Astrocyte of the spinal cord (primary cell): ENCODE measurements at regions not wholly inside any gene's neighbourhood (a gene's known extent, or its start where the extent isn't known, plus 50 kb on each side); places are given as distances from the start of the nearest gene placed in this dataset.

Source experiments
- DNase-seq: peaks from one replicate; pipeline ENCODE4 v3.0.0; 2011; ENCODE audit warnings: low read depth, low spot score
- H3K4me3 ChIP-seq: 2 replicates; pipeline ENCODE4 v1.5.1; 2011; ENCODE audit warnings: low read depth, mild to moderate bottlenecking, low read length, moderate library complexity
- in situ Hi-C: cut with HindIII; loops from 2 replicates; pipeline ENCODE4 v1.10.0; 2017; ENCODE audit warnings: low sequenced_read_pairs
- TF ChIP-seq, protein P1 (sequence below): IDR thresholded peaks from 2 replicates; pipeline ENCODE4 v1.5.1; 2012; ENCODE audit warnings: low read depth, mild to moderate bottlenecking, low read length, inconsistent platforms

DNA sequence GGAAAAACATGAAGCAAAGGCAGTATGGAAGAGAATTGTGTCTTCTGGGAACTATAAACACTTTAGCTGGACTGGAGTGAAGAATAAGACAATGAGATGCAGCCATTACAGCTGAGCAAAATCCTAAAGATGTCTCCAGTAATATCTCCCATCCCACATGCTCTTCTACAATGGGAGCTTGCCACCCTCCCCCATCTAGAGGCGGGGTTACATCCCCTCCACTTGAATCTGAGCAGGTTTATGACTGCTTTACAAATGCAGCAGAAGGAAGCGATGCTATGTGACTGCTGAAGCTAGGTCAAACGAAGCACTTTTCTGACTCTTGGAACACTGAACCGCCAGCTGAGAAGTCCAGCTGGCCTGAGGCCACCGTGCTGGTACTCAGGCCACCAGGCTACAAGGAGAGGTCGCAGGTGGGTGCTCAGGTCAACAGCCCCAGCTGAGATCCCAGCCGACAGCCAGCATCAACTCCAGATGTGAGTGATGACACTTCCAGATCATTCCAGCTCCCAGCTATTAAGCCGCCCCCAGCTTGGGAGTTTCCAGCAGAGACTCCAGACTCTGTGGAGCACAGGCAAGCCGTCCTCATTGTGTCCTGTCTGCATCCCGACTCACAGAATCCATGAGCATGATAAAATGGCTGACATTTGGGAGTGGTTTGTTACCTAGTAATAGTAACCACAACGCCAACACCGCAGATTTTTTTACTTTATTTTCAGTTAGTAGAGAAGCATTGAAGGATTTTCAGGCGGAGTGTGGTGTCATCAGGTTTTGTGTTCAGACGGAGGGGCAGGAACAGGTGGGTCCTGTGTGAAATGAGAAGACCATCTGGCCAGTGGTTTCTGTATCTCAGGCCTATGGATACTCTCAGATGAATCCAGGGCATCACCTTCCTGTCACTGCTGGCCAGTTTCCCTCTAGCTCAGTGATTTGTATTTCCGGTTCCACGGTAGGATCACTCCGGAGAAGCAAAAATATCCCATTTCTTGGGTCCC is 89.3 kb downstream of the NPY start:
- TF ChIP-seq, protein P1, sequence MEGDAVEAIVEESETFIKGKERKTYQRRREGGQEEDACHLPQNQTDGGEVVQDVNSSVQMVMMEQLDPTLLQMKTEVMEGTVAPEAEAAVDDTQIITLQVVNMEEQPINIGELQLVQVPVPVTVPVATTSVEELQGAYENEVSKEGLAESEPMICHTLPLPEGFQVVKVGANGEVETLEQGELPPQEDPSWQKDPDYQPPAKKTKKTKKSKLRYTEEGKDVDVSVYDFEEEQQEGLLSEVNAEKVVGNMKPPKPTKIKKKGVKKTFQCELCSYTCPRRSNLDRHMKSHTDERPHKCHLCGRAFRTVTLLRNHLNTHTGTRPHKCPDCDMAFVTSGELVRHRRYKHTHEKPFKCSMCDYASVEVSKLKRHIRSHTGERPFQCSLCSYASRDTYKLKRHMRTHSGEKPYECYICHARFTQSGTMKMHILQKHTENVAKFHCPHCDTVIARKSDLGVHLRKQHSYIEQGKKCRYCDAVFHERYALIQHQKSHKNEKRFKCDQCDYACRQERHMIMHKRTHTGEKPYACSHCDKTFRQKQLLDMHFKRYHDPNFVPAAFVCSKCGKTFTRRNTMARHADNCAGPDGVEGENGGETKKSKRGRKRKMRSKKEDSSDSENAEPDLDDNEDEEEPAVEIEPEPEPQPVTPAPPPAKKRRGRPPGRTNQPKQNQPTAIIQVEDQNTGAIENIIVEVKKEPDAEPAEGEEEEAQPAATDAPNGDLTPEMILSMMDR = no peak
- no peak overlapping the region for H3K4me3 ChIP-seq
- no peak for DNase-seq
- in situ Hi-C loops = no loop called here

DNA sequence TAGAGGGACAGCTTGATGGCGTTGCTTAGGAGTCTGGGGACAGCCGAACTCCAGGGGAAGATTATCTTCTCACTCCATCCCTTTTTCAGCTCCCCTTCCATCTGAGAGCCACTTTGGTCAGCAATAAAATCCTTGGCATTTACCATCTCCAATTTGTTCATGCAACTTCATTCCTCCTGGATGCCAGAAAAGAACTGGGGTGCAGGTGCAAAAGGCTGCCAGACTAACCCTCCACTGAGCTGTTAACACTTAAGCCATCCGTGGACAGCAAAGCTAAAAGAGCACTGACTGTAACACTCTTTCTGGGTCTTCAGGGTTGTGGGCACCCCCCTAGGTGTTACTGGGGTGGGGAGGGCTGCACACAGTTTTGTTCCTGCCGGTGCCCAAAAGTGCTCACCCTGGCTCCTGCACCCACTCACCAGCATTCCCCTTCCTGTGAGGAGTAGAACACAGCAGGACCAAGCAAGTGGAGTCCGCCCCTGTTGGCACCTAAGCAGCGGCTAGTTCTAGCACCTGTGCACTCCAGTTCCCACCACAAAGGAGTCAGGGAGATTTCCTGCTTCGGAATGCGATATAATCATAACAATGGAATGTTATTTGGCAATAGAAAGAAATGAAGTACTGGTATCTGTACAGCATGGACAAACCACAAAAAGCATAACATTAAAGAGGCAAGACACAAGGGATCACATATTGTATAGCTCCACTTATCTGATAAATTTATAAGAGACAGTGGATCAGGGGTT is 95.1 kb downstream of the NPY start:
- peak; percentile 68 for DNase-seq
- TF ChIP-seq, protein P1 = no peak
- in situ Hi-C loops = no loop called here
- no peak overlapping the region for H3K4me3 ChIP-seq

DNA sequence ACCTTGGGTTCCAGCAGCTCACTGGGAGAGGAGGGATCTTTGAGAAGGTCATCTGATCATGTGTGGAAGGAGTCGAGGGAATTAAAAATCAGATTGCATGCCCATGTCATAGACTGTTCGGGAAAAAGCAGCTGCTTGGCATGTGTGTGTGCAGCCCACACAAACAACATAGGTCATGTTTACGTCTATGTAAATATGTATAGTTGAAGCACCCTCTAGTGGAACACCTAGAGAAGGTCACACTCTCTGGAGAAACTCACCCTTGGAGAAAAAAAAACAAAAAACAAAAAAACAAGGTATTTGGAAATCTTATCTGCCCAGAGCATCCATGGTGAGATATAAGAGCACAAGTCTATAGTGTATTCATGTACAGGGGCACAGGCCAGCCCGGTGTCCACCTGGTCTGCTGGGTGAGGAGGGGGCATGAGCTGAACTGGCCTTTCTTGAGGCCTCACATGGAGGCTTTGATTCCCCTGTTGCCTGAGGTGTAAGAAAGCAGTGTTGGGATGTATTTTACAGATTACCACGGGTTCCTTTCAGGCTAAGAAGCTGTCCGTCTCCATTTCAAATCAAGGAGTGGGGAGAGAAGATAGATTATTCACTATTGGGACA is 98.0 kb downstream of the NPY start:
- no peak overlapping the region for H3K4me3 ChIP-seq
- DNase-seq = peak; percentile 9
- in situ Hi-C loops = no loop called here
- TF ChIP-seq, protein P1 = peak; percentile 49

DNA sequence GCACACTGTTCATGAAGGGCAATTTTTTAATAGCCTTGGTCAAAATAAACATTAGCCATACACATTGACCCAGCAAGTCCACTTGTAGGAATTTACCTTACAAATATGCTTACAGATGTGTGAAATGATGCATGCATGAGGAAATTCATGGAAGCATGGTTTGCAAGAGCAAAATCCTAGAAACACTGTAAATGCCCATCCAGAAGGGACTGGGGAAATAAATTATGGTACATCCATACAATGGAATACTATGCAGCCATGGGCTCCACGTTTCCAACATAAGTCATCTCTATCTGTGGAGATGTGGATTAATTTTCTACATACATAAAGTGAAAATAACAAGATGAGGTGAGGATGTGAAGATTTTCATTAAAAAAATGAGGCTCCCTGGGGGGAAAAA is 99.1 kb downstream of the NPY start:
- no peak overlapping the region for H3K4me3 ChIP-seq
- DNase-seq = no peak
- TF ChIP-seq, protein P1 = no peak
- in situ Hi-C loops = no loop called here

DNA sequence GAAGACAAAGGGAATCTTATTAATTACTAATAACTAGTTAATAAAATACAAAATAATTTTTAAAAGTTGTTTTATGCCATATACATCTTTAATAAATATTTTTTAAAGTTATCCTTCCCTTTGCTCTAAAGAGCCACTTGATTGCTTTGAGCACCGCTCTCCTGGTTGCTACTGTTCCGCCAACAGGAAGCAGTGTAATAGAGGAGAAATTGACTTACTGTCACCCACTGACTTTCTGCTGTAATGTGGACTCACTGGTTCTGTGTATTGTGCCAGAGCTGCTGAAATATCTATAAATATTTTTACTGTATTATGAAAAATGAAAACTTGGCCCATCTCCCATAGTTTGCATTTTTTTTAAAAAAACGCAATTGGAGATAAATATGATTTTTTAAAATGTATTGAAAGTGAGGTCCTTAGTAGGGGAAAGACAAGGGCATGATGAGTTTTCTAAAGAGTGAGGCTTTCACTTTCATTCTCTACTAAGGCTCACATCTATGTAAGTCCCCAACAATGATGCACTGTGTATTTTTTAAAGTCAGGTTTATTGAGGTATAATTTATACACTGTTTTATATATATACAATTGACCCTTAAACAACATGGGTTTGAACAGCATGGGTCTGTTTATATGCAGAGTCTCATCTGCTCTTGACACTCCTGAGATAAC is 100.5 kb downstream of the NPY start:
- in situ Hi-C loops = no loop called here
- DNase-seq = no peak
- TF ChIP-seq, protein P1 = no peak
- H3K4me3 ChIP-seq = no peak overlapping the region

DNA sequence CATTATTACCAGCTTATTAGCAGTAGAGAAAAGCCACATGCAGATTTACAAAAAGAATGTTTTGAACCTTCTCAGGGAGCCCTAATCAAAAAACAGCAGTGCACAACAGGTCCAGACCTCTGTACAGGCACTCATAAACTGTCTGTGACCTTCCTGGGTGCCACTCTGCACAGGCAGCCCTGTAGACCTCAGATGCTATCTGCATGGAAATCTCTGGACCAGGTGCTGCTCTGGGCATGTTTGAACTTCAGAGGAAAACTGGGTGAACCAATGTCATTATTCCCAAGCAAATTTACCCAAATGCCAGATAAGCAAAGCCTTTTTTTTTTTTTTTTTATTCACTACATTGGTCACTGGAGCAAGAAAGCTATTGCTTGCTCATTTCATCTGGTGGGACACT is 104.2 kb downstream of the NPY start:
- no peak for DNase-seq
- H3K4me3 ChIP-seq = no peak overlapping the region
- TF ChIP-seq, protein P1 = no peak
- in situ Hi-C loops = no loop called here
